Epithelial cell of prostate (primary cell): ENCODE measurements at regions not wholly inside any gene's neighbourhood (a gene's known extent, or its start where the extent isn't known, plus 50 kb on each side); places are given as distances from the start of the nearest gene placed in this dataset.

Source experiments
- DNase-seq: peaks from one replicate; pipeline ENCODE4 v3.0.0-alpha.2; 2011; ENCODE audit warnings: low read depth, low spot score
- H3K27ac ChIP-seq: fragments of 450-650 bp; 2 replicates; pipeline ENCODE4 v1.5.1; 2017; ENCODE audit warnings: mild to moderate bottlenecking

DNA sequence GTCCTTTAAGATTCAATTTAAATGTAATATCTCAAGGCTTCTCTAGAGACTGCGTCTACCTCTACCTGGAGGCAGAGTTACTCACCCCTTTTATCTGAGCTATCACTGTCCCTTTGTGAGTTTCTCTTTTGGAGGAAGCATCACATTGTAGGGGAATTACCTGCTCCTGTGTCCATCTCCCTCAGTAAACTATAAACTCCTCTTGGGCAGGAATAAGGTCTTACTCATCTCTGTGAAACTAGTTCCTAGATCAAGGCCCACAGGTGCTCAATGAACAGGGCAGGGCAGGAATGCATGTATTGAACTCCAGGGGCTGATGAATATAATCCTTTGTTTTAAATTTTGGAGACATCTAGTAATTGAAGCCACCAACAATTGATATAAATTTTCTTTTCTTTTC lies 139.8 kb upstream of the ERCC6L2 start:
- no peak overlapping the region for H3K27ac ChIP-seq
- no peak for DNase-seq

GRCh38 chr9:95733741-95734666 lies 141.5 kb upstream of the ERCC6L2 start:
- H3K27ac ChIP-seq: no peak overlapping the region
- DNase-seq: no peak

DNA sequence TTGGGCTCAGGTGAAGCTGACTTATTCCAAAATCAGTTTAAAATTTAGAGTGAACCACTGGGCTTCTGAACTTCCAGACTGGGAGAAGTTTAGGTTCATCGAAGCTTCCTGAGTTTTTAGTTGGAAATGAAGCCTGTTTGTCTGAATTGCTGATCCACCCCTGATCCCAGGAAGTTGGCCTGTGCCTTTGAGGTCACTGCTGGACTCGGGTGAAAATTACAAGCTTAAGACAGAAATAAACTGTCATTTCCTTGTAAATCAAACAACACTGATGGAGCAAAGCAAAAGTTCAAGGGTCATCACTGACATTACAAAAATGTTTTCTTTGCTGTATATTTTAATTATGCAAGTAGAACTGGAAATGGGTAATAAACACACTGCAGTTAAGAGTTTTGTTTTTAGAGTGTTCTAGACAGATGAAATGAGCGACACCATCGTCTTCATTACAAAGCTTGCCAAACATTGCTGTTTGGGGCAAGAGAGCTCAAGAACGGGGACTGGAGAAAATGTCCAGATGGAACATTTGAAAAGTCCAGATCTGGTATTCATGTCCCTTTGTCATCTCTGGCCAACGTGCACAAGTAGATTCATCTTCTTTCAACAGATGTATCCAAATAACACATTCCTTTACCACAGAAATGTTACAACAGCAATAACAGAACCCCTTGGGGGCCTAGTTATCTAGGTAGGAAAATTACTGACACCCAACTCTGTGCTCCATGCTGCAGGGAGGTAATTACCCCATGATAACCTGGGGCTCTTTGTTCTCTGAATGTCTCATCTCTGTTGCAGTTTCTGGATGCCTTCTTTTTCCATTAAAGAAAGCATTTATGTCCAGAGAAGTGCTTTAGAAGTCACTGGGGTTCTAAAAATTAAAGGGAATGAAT lies 142.4 kb upstream of the ERCC6L2 start:
- DNase-seq: no peak
- H3K27ac ChIP-seq: no peak overlapping the region

DNA sequence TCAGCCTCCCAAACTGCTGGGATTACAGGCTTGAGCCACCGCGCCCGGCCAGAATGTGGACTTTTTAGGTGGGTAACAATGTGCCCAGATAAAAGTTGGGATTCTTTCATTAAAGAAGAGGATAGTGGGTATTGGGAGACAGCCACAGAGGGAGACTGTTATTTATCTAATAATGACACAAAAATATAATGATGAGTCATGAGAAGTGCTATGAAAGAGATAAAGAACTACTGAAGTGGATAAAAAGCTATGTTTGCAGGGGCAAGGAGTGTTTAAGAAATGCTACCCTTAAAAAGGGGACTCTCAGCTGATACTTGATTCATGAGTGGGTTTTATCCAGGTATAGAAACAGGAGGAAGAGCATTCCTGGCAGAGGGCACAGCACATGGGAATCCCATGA lies 143.6 kb upstream of the ERCC6L2 start:
- H3K27ac ChIP-seq: no peak overlapping the region
- DNase-seq: no peak

GRCh38 chr9:95729669-95730368 lies 145.7 kb upstream of the ERCC6L2 start:
- no peak overlapping the region for H3K27ac ChIP-seq
- DNase-seq: no peak

DNA sequence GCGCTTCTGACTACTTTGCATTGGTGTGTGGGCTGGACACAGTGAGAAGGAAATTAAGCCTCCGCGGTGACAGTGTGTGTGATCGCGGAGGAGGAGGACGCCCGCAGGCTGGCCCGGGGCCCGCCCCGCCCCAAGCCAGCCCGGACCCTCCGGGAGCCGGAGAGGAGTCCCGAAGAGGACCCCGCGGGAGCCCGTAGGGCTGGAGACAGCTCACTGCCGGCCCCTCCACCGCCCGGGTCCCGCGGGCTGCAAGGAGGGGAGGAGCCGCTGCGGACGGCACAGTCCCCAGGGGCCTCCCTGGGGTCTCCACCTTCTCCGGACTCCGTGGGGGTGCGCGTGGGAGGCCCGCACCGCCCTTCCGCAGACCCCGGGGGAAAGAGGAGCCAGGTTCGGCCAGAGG lies 146.4 kb upstream of the ERCC6L2 start:
- DNase-seq: no peak
- no peak overlapping the region for H3K27ac ChIP-seq

DNA sequence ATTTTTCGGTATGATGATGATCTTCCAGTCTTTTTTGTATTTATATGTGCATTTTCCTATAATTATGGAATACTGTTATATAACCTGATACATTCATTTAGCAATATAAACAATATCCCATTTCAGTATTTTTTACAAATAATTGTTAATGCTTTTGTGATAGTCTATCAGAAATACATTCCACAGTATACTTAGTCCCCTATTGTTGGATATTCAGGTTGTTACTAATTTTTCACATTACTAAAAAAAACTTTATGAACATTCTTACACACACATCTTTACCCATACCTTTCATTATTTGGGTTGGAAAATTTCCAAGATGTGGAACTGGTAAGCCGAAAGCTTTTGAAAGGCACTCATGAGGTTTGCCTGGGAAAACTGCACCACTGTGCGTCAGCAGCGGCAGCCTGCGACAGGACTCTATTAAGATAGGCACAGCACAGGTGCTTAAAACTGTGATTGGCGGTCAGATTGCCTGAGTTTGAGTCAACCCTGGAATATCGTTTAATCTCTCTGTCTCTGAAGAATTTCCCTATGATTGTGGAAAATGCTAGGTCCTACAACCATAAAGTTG lies 147.5 kb upstream of the ERCC6L2 start:
- no peak overlapping the region for H3K27ac ChIP-seq
- DNase-seq: no peak

DNA sequence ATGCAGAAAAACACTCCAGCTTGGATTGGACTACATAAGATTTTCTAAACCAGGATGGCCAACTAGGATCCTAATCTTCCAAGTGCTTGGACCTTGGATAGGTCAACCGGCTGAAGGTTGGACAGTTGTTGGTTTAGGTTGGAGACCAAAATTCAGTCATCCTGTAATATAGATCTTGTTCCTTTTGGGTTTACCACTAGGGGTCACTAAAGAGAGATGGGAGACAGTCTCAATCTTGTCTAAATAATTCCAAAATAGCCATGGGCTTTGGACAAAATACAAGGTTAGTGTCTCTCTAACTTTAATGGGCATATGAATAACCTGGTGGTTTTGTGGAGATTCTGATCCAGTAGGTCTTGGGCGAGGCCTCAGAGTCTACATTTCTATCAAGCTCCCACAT lies 148.7 kb upstream of the ERCC6L2 start:
- DNase-seq: no peak
- H3K27ac ChIP-seq: no peak overlapping the region

GRCh38 chr9:95725045-95725444 lies 150.4 kb upstream of the ERCC6L2 start:
- no peak for DNase-seq
- H3K27ac ChIP-seq: no peak overlapping the region

DNA sequence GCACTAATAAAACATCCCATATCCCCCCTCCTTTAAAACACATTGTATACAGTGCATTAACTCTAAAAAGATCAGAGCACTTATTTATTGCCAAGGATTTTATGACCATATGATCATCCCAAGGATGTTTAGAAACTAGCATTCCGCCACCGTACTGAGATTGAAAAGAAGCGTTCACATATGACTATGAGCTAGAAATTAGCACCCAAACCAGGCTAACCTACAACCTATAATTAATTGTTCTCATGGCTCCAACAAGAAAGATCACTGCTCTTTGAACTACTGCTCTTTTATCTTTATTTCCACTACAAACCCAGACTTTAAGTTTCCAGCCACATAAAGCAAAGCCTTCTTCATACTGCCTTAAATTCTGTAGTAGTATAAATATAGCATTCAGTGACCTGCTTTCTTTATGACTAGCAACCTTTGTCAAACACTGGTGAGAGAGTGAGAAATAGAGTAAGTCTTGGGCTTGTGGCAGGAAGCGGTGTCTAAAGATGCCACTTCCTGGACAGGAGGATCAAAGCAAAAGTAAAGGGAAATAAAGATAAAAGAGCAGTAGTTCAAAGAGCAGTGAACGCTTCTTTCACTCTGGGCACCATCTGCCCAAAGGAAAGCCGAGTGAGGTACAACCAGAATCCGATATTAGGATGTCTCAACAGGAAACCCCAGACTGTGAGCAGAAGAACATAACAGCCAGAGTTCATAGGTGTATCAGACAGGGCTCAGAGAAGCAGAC lies 151.1 kb upstream of the ERCC6L2 start:
- DNase-seq: no peak
- no peak overlapping the region for H3K27ac ChIP-seq

DNA sequence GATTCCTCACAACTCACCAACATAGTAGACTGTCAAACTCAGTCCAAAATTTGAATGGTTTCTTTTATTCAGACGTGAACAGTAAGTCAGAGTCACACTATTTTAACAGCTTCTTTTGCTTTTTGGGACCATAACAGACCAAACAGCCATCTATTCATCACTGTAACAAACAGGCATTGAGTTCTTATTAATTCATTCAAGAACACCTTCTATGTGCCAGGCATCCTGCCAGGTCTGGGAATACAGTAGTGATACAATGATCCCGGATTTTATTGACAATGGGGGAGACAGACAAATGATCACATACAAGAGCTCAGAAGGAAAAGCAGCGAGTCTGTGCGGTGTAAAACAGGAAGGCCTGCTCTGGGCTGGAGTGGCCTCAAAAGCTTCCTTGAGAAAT lies 153.3 kb upstream of the ERCC6L2 start:
- no peak overlapping the region for H3K27ac ChIP-seq
- no peak for DNase-seq

- no peak for DNase-seq
- H3K27ac ChIP-seq: no peak overlapping the region
Measured at GRCh38 chr9:95721061-95721531, 154.4 kb upstream of the ERCC6L2 start.

DNA sequence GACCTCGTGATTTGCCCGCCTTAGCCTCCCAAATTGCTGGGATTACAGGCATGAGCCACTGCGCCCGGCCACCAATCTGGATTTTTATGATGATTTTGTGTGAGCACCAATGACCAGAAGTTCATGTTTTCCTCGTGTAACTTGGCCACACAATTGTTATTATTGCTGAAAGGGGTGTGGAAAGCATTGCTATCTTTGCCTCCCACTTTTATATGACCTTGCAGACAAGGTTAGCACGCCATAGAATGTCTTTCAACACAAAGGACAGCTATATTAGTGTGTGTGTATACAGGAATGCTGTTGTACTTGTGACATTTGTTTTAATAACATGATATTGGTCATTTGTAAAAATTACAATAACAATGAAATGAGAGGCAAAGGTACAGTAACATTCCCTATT lies 155.0 kb upstream of the ERCC6L2 start:
- no peak overlapping the region for H3K27ac ChIP-seq
- DNase-seq: no peak

DNA sequence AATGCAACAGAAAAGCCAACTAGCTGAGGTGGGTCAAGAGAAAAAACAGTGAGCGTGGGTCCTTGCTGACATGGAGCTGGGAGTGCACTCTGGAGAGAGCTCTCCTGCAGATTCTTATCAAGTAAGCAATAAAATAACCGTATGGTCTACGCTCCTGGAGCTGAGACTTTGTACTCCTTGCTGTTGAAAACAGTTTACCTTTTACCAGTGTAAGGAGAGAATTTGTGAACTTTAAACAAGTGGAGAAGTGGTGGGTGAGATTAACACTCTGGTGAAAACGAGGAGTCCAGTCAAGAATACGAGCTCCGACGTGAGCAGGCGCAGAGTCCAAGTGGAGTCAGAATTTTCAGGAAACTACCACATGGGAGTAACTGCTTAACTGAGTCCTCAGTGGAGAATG lies 156.1 kb upstream of the ERCC6L2 start:
- DNase-seq: no peak
- no peak overlapping the region for H3K27ac ChIP-seq

DNA sequence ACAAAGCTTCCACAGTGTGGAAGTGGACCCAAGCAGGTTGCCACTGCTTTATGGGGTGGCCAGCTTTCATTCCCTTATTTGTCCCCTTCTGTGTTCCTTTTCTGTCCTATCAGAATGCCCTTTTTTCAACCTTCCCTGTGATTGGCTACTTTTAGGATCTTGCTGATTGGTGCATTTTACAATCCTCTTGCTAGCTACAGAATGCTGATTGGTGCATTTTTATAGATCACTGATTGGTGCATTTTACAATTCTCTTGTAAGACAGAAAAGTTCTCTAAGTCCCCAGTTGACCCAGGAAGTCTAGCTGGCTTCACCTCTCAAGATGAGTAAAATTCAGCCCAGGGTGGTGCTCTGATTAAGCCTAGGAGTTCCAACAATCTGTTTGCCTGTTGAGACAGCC lies 157.2 kb upstream of the ERCC6L2 start:
- no peak overlapping the region for H3K27ac ChIP-seq
- DNase-seq: no peak

- DNase-seq: no peak
Measured at GRCh38 chr9:95715868-95716435, 159.5 kb upstream of the ERCC6L2 start.

GRCh38 chr9:95710446-95710845 lies 165.0 kb upstream of the ERCC6L2 start:
- no peak for DNase-seq
- no peak overlapping the region for H3K27ac ChIP-seq

More at GRCh38 chr9:95715868-95716435, 159.5 kb upstream of the ERCC6L2 start:
- H3K27ac ChIP-seq: no peak overlapping the region

DNA sequence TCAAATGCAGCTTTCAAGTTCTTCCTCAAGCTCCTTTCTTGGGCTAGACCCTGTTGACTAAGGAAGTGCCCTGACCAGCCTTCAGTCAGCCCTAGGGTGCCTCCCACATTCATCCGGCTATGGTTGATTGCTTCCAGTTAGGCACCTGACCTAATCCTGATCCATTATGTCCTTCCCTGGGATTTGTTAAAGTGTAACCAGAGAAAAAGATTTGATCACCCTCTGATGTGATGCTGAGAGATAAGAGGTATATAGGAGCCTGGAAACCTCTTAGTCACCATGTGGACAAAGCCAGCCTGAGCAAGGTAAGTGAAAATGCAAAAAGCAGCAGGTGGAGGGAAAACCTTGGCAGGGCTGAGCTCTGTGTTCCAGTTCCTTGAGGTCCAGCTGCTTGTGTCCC lies 178.8 kb upstream of the ERCC6L2 start:
- H3K27ac ChIP-seq: no peak overlapping the region
- no peak for DNase-seq

DNA sequence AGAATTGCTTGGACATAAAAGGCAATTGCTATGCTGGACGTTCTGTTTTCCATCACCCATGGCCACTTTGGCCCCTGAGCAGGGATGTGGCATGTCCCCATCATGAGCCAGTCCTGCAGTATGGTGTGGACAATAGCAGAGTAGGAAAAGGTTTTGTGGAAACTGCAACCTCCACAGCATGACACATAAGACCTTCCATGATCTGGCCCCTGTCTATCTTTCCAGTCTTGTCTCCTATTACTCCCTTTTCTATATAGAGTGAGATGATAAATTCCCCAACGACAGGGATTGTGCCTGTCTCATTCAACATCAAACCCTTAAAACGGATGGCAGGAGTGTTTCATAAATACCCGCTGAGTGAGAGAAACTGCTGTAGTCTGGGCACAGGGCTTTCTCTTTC lies 174.7 kb upstream of the PTCH1 start:
- H3K27ac ChIP-seq: no peak overlapping the region
- no peak for DNase-seq
